H9 (cell line): ENCODE measurements at regions not wholly inside any gene's neighbourhood (a gene's known extent, or its start where the extent isn't known, plus 50 kb on each side); places are given as distances from the start of the nearest gene placed in this dataset.

Source experiments
- DNase-seq: peaks from one replicate; pipeline ENCODE4 v3.0.0-alpha.2; 2017
- H2AFZ ChIP-seq: one replicate; pipeline ENCODE4 v1.6.1; 2013; ENCODE audit warnings: mild to moderate bottlenecking, low read length, control low read depth, moderate library complexity
- H2AK5ac ChIP-seq: 2 replicates; pipeline ENCODE4 v1.6.1; 2013; ENCODE audit warnings: low read length, control low read depth, mixed read lengths; ENCODE audit not compliant: insufficient read length
- H2BK120ac ChIP-seq: one replicate; pipeline ENCODE4 v1.6.1; 2013; ENCODE audit warnings: low read depth, mild to moderate bottlenecking, low read length, control low read depth, inconsistent platforms; ENCODE audit not compliant: poor library complexity, severe bottlenecking
- H2BK12ac ChIP-seq: 2 replicates; pipeline ENCODE4 v1.6.1; 2013; ENCODE audit warnings: low read length, control low read depth, mixed read lengths, low read depth; ENCODE audit not compliant: insufficient read length
- H2BK15ac ChIP-seq: 2 replicates; pipeline ENCODE4 v1.6.1; 2013; ENCODE audit warnings: low read depth, low read length, control low read depth
- H2BK20ac ChIP-seq: one replicate; pipeline ENCODE4 v1.6.1; 2013; ENCODE audit warnings: low read depth, mild to moderate bottlenecking, low read length, control low read depth, inconsistent platforms; ENCODE audit not compliant: poor library complexity, severe bottlenecking
- H2BK5ac ChIP-seq: 2 replicates; pipeline ENCODE4 v1.6.1; 2013; ENCODE audit warnings: low read length, control low read depth, mixed read lengths; ENCODE audit not compliant: insufficient read length
- H3K14ac ChIP-seq: 2 replicates; pipeline ENCODE4 v1.6.1; 2013; ENCODE audit warnings: low read length, control low read depth; ENCODE audit not compliant: insufficient read depth
- H3K18ac ChIP-seq: 2 replicates; pipeline ENCODE4 v1.6.1; 2013; ENCODE audit warnings: low read depth, mild to moderate bottlenecking, mixed read lengths, low read length, control low read depth; ENCODE audit not compliant: insufficient read length
- H3K23ac ChIP-seq: 2 replicates; pipeline ENCODE4 v1.6.1; 2013; ENCODE audit warnings: low read length, control low read depth, mixed read lengths, low read depth; ENCODE audit not compliant: insufficient read length
- H3K23me2 ChIP-seq: 2 replicates; pipeline ENCODE4 v1.6.1; 2013; ENCODE audit warnings: low read depth, mild to moderate bottlenecking, mixed read lengths, low read length, control low read depth; ENCODE audit not compliant: insufficient read length, poor library complexity, severe bottlenecking
- H3K27ac ChIP-seq: 2 replicates; pipeline ENCODE4 v1.5.1; 2013; ENCODE audit warnings: low read length, control low read depth, mixed read lengths, low read depth; ENCODE audit not compliant: insufficient read length
- H3K27me3 ChIP-seq: 2 replicates; pipeline ENCODE4 v1.6.1; 2013; ENCODE audit warnings: low read length, control low read depth, inconsistent platforms; ENCODE audit not compliant: insufficient read depth
- H3K4ac ChIP-seq: 2 replicates; pipeline ENCODE4 v1.6.1; 2013; ENCODE audit warnings: low read depth, mild to moderate bottlenecking, control low read depth, inconsistent platforms, low read length, moderate library complexity
- H3K4me1 ChIP-seq: 2 replicates; pipeline ENCODE4 v1.6.1; 2013; ENCODE audit warnings: low read length, control low read depth, inconsistent platforms; ENCODE audit not compliant: insufficient read depth
- H3K4me2 ChIP-seq: 2 replicates; pipeline ENCODE4 v1.6.1; 2013; ENCODE audit warnings: low read length, control low read depth, mixed read lengths; ENCODE audit not compliant: insufficient read length, insufficient read depth
- H3K56ac ChIP-seq: 2 replicates; pipeline ENCODE4 v1.6.1; 2013; ENCODE audit warnings: low read depth, mild to moderate bottlenecking, mixed read lengths, low read length, control low read depth; ENCODE audit not compliant: insufficient read length
- H3K79me1 ChIP-seq: 2 replicates; pipeline ENCODE4 v1.6.1; 2013; ENCODE audit warnings: low read depth, mild to moderate bottlenecking, moderate library complexity, low read length, control low read depth, inconsistent platforms; ENCODE audit not compliant: insufficient read depth, poor library complexity, severe bottlenecking
- H3K79me2 ChIP-seq: 2 replicates; pipeline ENCODE4 v1.6.1; 2013; ENCODE audit warnings: low read length, control low read depth, inconsistent platforms; ENCODE audit not compliant: insufficient read depth
- H3K9ac ChIP-seq: 2 replicates; pipeline ENCODE4 v1.6.1; 2013; ENCODE audit warnings: low read length, control low read depth, mixed read lengths; ENCODE audit not compliant: insufficient read length; ENCODE audit errors: extremely low read depth
- H3K9me3 ChIP-seq: one replicate; pipeline ENCODE4 v1.6.1; 2013; ENCODE audit warnings: low read depth, low read length, inconsistent platforms; ENCODE audit not compliant: control insufficient read depth
- H3T11ph ChIP-seq: one replicate; pipeline ENCODE4 v1.6.1; 2013; ENCODE audit warnings: mild to moderate bottlenecking, low read length, control low read depth, inconsistent platforms
- H4K20me1 ChIP-seq: one replicate; pipeline ENCODE4 v1.6.1; 2013; ENCODE audit not compliant: control insufficient read depth, insufficient read length, insufficient read depth
- H4K5ac ChIP-seq: 2 replicates; pipeline ENCODE4 v1.6.1; 2013; ENCODE audit warnings: low read depth, mild to moderate bottlenecking, mixed read lengths, low read length, control low read depth; ENCODE audit not compliant: insufficient read length
- H4K8ac ChIP-seq: replicated peaks from 2 replicates; pipeline ENCODE4 v1.6.1; 2013; ENCODE audit warnings: low read length, control low read depth, mixed read lengths, low read depth; ENCODE audit not compliant: insufficient read length
- H4K91ac ChIP-seq: 2 replicates; pipeline ENCODE4 v1.6.1; 2013; ENCODE audit warnings: low read depth, mild to moderate bottlenecking, moderate library complexity, mixed read lengths, low read length, control low read depth; ENCODE audit not compliant: insufficient read length
- H3K27ac Mint-ChIP-seq, 3 experiments: 2 replicates in 2 of 3; 3 replicates in 1 of 3; pipeline ENCODE4 v1.8.0; 2020 to 2021; ENCODE audit warnings: mixed read lengths in 3 of 3, mild to moderate bottlenecking in 1 of 3, moderate library complexity in 1 of 3
- H3K27me3 Mint-ChIP-seq: 2 replicates; pipeline ENCODE4 v1.8.0; 2021; ENCODE audit warnings: low read depth, mild to moderate bottlenecking, moderate library complexity, mixed read lengths
- H3K36me3 Mint-ChIP-seq, 3 experiments: 2 replicates in 2 of 3; 3 replicates in 1 of 3; pipeline ENCODE4 v1.8.0; 2020 to 2021; ENCODE audit warnings: low read depth in 3 of 3, mixed read lengths in 3 of 3; ENCODE audit not compliant: insufficient read depth in 1 of 3
- H3K4me1 Mint-ChIP-seq, 2 experiments: 2 replicates each; pipeline ENCODE4 v1.8.0; 2020; ENCODE audit warnings: mixed read lengths in 2 of 2
- H3K4me3 Mint-ChIP-seq, 2 experiments: 2 replicates in 1 of 2; 3 replicates in 1 of 2; pipeline ENCODE4 v1.8.0; 2020 to 2021; ENCODE audit warnings: mild to moderate bottlenecking in 2 of 2, mixed read lengths in 2 of 2, moderate library complexity in 1 of 2
- H3K9me3 Mint-ChIP-seq, 2 experiments: 2 replicates in 1 of 2; 3 replicates in 1 of 2; pipeline ENCODE4 v1.8.0; 2020; ENCODE audit warnings: mild to moderate bottlenecking in 2 of 2, mixed read lengths in 2 of 2, moderate library complexity in 1 of 2
- CTCF ChIP-seq: fragments of 200-600 bp; sonication (generic); conservative IDR thresholded peaks from 3 replicates; pipeline ENCODE4 v1.8.0; 2021; ENCODE audit warnings: antibody characterized with exemption, mild to moderate bottlenecking
- WGBS: extraction: QIAGEN DNeasy Blood & Tissue Kit; methylation state at CpG from one replicate; pipeline ENCODE4 v1.1.7; 2013; ENCODE audit warnings: missing lambda C conversion rate, low lambda C conversion rate, mixed read lengths; ENCODE audit not compliant: insufficient read length; ENCODE audit errors: extremely low coverage; 5-methylcytosine and 5-hydroxymethylcytosine counted together

- H3T11ph ChIP-seq: no peak overlapping the region
- no peak overlapping the region for H3K27ac Mint-ChIP-seq
- no peaks in the 10 kb centered on the region for H3K27me3 Mint-ChIP-seq
- H3K18ac ChIP-seq: no peak overlapping the region
- no peak overlapping the region for H2BK15ac ChIP-seq
- H3K4me1 Mint-ChIP-seq: no peaks in the 10 kb centered on the region
- H3K27me3 ChIP-seq: no peaks in the 10 kb centered on the region
- H2AK5ac ChIP-seq: no peak overlapping the region
- H3K4me1 ChIP-seq: no peaks in the 10 kb centered on the region
- no peak overlapping the region for H3K4me2 ChIP-seq
- TF ChIP-seq CTCF: no peak
- no peak overlapping the region for H2BK20ac ChIP-seq
- WGBS: no CpG with 5 or more reads among the region's 4 CpGs
- H3K36me3 Mint-ChIP-seq: peaks cover 0 to 4% (median 4%) of the 10 kb centered on the region in 3 experiments; a peak in 2 of 7 replicates
- H3K4me3 Mint-ChIP-seq: no peak overlapping the region
- H3K79me2 ChIP-seq: no peaks in the 10 kb centered on the region
- H3K9me3 ChIP-seq: no peaks in the 10 kb centered on the region
- H3K23me2 ChIP-seq: no peaks in the 10 kb centered on the region
- H2BK5ac ChIP-seq: no peak overlapping the region
- H3K56ac ChIP-seq: no peak overlapping the region
- H4K91ac ChIP-seq: no peak overlapping the region
- no peak overlapping the region for H2AFZ ChIP-seq
- no peak overlapping the region for H2BK12ac ChIP-seq
- DNase-seq: no peak
- no peak overlapping the region for H3K9ac ChIP-seq
- H4K5ac ChIP-seq: no peak overlapping the region
- no peak overlapping the region for H3K14ac ChIP-seq
- H3K23ac ChIP-seq: no peak overlapping the region
- no peaks in the 10 kb centered on the region for H4K20me1 ChIP-seq
- H3K4ac ChIP-seq: no peak overlapping the region
- H3K27ac ChIP-seq: no peak overlapping the region
- H4K8ac ChIP-seq: no peak overlapping the region
- no peak overlapping the region for H2BK120ac ChIP-seq
- no peaks in the 10 kb centered on the region for H3K79me1 ChIP-seq
- peaks cover 2 to 4% of the 10 kb centered on the region in 2 experiments; a peak in 2 of 5 replicates for H3K9me3 Mint-ChIP-seq
Observed at GRCh38 chrX:112137276-112137675, 54.7 kb upstream of the TRPC5 start.
